HFFc6 (cell line): ENCODE measurements at regions not wholly inside any gene's neighbourhood (a gene's known extent, or its start where the extent isn't known, plus 50 kb on each side); places are given as distances from the start of the nearest gene placed in this dataset.

Experiments
- DNase-seq: peaks from one replicate; pipeline ENCODE4 v3.0.0-alpha.2; 2018
- H3K27ac Mint-ChIP-seq: 2 replicates; pipeline ENCODE4 v1.8.0; 2020; ENCODE audit warnings: mild to moderate bottlenecking, mixed read lengths
- H3K27me3 Mint-ChIP-seq: 2 replicates; pipeline ENCODE4 v1.8.0; 2021; ENCODE audit warnings: mild to moderate bottlenecking, moderate library complexity, mixed read lengths; ENCODE audit not compliant: insufficient read depth
- H3K36me3 Mint-ChIP-seq: 2 replicates; pipeline ENCODE4 v1.8.0; 2021; ENCODE audit warnings: low read depth, mixed read lengths
- H3K4me1 Mint-ChIP-seq: 2 replicates; pipeline ENCODE4 v1.8.0; 2020; ENCODE audit warnings: low read depth, mixed read lengths
- H3K4me3 Mint-ChIP-seq: 2 replicates; pipeline ENCODE4 v1.8.0; 2020; ENCODE audit warnings: mild to moderate bottlenecking, moderate library complexity, mixed read lengths
- H3K9me3 Mint-ChIP-seq: 2 replicates; pipeline ENCODE4 v1.8.0; 2020; ENCODE audit warnings: mild to moderate bottlenecking, mixed read lengths
- CTCF ChIP-seq: fragments of 200-600 bp; sonication (generic); IDR thresholded peaks from 2 replicates; pipeline ENCODE4 v1.5.0; 2021; ENCODE audit warnings: antibody characterized with exemption, mild to moderate bottlenecking

GRCh38 chrX:1074172-1074571, 138.3 kb downstream of the CRLF2 start:
- H3K27me3 Mint-ChIP-seq = peaks cover 12% of the 10 kb centered on the region
- peaks cover 12% of the 10 kb centered on the region; the same call in 1 of the 2 replicates for H3K9me3 Mint-ChIP-seq
- no peaks in the 10 kb centered on the region for H3K4me1 Mint-ChIP-seq
- H3K27ac Mint-ChIP-seq = no peak overlapping the region
- no peak for TF ChIP-seq CTCF
- no peak overlapping the region for H3K4me3 Mint-ChIP-seq
- H3K36me3 Mint-ChIP-seq = no peaks in the 10 kb centered on the region
- DNase-seq = no peak

GRCh38 chrX:1072637-1073377, 139.6 kb downstream of the CRLF2 start:
- DNase-seq = no peak
- Mint-ChIP-seq H3K27me3 (peaks cover 12% of the 10 kb centered on the region), H3K9me3 (peaks cover 12% of the 10 kb centered on the region; the same call in 1 of the 2 replicates), H3K4me1 (no peaks in the 10 kb centered on the region), H3K4me3 (no peak overlapping the region), H3K27ac (no peak overlapping the region), H3K36me3 (no peaks in the 10 kb centered on the region)
- no peak for TF ChIP-seq CTCF

GRCh38 chrX:1071351-1071750, 141.1 kb downstream of the CRLF2 start:
- Mint-ChIP-seq H3K36me3 (no peaks in the 10 kb centered on the region), H3K4me3 (no peak overlapping the region), H3K27me3 (peaks cover 6% of the 10 kb centered on the region), H3K9me3 (peaks cover 12% of the 10 kb centered on the region; the same call in 1 of the 2 replicates), H3K4me1 (no peaks in the 10 kb centered on the region), H3K27ac (no peak overlapping the region)
- DNase-seq = no peak
- TF ChIP-seq CTCF = no peak

- Mint-ChIP-seq H3K9me3 (peaks cover 29% of the 10 kb centered on the region; the same call in 1 of the 2 replicates), H3K27me3 (peaks cover 7% of the 10 kb centered on the region), H3K4me1 (no peaks in the 10 kb centered on the region), H3K4me3 (no peak overlapping the region), H3K27ac (no peak overlapping the region), H3K36me3 (peaks cover 10% of the 10 kb centered on the region; the same call in 1 of the 2 replicates)
- DNase-seq = no peak
- 0 out of 2 replicates have a peak, but pooled peaks have one; percentile 7 for TF ChIP-seq CTCF
Measured at GRCh38 chrX:1062351-1062750, 150.1 kb downstream of the CRLF2 start.

- Mint-ChIP-seq H3K27me3 (peaks cover 1% of the 10 kb centered on the region), H3K36me3 (peaks cover 10% of the 10 kb centered on the region; the same call in 1 of the 2 replicates), H3K4me3 (no peak overlapping the region), H3K9me3 (peaks cover 29% of the 10 kb centered on the region; the same call in 1 of the 2 replicates), H3K4me1 (no peaks in the 10 kb centered on the region), H3K27ac (no peak overlapping the region)
- TF ChIP-seq CTCF = no peak
- DNase-seq = no peak
Measured at GRCh38 chrX:1060562-1060960, 151.9 kb downstream of the CRLF2 start.
